ENCODE measurements at regions not wholly inside any gene's neighbourhood (a gene's known extent, or its start where the extent isn't known, plus 50 kb on each side); places are given as distances from the start of the nearest gene placed in this dataset.

DNA sequence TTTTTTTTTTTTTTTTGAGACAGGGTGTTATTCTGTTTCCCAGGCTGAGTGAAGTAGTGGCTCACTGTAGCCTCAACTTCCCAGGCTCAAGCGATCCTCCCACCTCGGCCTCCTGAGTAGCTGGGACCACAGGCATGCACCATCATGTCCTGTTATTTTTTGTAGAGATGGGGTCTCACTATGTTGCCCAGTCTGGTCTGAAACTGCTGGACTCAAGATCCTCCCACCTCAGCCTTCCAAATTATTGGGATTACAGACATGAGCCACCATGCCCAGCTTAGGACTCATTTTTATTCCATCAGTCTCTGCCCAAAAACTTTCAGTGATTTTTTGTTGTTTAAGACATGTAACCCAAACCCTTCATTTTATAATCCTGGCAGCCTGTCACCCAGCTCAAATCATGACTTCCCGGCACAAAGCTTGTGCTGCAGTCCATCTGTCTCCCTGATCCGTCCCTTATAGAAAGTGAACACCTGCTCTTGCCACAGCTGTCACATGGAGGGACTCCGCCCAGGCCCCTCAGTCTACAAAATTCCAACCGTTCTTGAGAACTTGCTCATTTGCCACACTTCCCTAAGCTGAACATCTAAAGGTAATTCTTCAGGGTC, 183.9 kb upstream of the JARID2 start:
- no peaks in the 10 kb centered on the region for H3K27me3 ChIP-seq
- H3K9me3 ChIP-seq: no peaks in the 10 kb centered on the region
- no peaks in the 10 kb centered on the region for H3K4me1 ChIP-seq
- no peaks in the 10 kb centered on the region for H3K36me3 ChIP-seq
- H3K4me3 ChIP-seq: no peak overlapping the region
- no peak overlapping the region for H3K27ac ChIP-seq
- no peak for ATAC-seq (ENCODE audit: low FRiP score in 2 of 2)
- WGBS, 2 donors: 93% methylated on average over 6 of the region's 6 CpGs
- TF ChIP-seq POLR2AphosphoS5 (IDR thresholded peaks at IDR 0.05) (no peak), EP300 (IDR thresholded peaks at IDR 0.05) (no peak), POLR2A (IDR thresholded peaks at IDR 0.05) (no peak), CTCF (IDR thresholded peaks at IDR 0.05) (no peak)
- DNase-seq: no peak

- Histone ChIP-seq H3K4me3 (no peak overlapping the region), H3K9me3 (no peaks in the 10 kb centered on the region), H3K36me3 (no peaks in the 10 kb centered on the region), H3K27ac (peak overlapping the region in 1 of 4 donors; percentile 26), H3K27me3 (no peaks in the 10 kb centered on the region), H3K4me1 (no peaks in the 10 kb centered on the region)
- 88 to 96% methylated on average over 8 of the region's 8 CpGs for WGBS, 2 donors
- TF ChIP-seq CTCF (IDR thresholded peaks at IDR 0.05): no peak
- peak in 1 of 4 donors; percentile 20 for TF ChIP-seq EP300 (IDR thresholded peaks at IDR 0.05)
- ATAC-seq (ENCODE audit: low FRiP score in 2 of 2) (peak in 1 of 2 donors; percentile 24), DNase-seq (peak in 1 of 2 donors; percentile 26)
These were observed 183.2 kb upstream of the JARID2 start for GRCh38 chr6:15062516-15063252.

GRCh38 chr6:15063253-15063853, 182.5 kb upstream of the JARID2 start:
- Histone ChIP-seq H3K9me3 (no peaks in the 10 kb centered on the region), H3K27me3 (no peaks in the 10 kb centered on the region), H3K4me1 (no peaks in the 10 kb centered on the region), H3K27ac (peak overlapping the region in 1 of 4 donors; percentile 26), H3K36me3 (no peaks in the 10 kb centered on the region), H3K4me3 (no peak overlapping the region)
- TF ChIP-seq POLR2AphosphoS5 (IDR thresholded peaks at IDR 0.05) (peak; percentile 26 to 36), EP300 (IDR thresholded peaks at IDR 0.05) (peak in 2 of 4 donors; percentile 21 to 33), CTCF (IDR thresholded peaks at IDR 0.05) (no peak)
- WGBS, 2 donors: 88 to 89% methylated on average over 6 to 7 of the region's 7 CpGs
- ATAC-seq (ENCODE audit: low FRiP score in 2 of 2): peak in 1 of 2 donors; percentile 61
- DNase-seq: peak in 1 of 2 donors; percentile 78

GRCh38 chr6:15065261-15065989, 180.4 kb upstream of the JARID2 start:
- Histone ChIP-seq H3K36me3 (no peaks in the 10 kb centered on the region), H3K4me3 (no peak overlapping the region), H3K4me1 (no peaks in the 10 kb centered on the region), H3K27me3 (no peaks in the 10 kb centered on the region), H3K27ac (no peak overlapping the region), H3K9me3 (no peaks in the 10 kb centered on the region)
- TF ChIP-seq POLR2A (IDR thresholded peaks at IDR 0.05): no peak
- TF ChIP-seq CTCF (IDR thresholded peaks at IDR 0.05): no peak
- no peak for TF ChIP-seq POLR2AphosphoS5 (IDR thresholded peaks at IDR 0.05)
- no peak for TF ChIP-seq EP300 (IDR thresholded peaks at IDR 0.05)
- WGBS, 2 donors: 79 to 90% methylated on average over 4 of the region's 4 CpGs
- ATAC-seq (ENCODE audit: low FRiP score in 2 of 2) (no peak), DNase-seq (no peak)

Data from upper lobe of left lung (tissue), 6 donors.